Adrenal gland (tissue), 9 donors: ENCODE measurements at regions not wholly inside any gene's neighbourhood (a gene's known extent, or its start where the extent isn't known, plus 50 kb on each side); places are given as distances from the start of the nearest gene placed in this dataset.

Experiments
- DNase-seq, 7 donors: peaks; one replicate each; pipeline ENCODE4 v3.0.0-alpha.2; 2019 to 2020
- H3K27ac ChIP-seq, 5 donors: fragments of 200-600 bp; sonication (generic) in 4 of 5; 1 replicate in 3 of 5; 2 replicates in 2 of 5; pipeline versions ENCODE4 v1.5.1 to v1.8.0; 2016 to 2020; ENCODE audit warnings: mild to moderate bottlenecking in 1 of 5
- H3K27me3 ChIP-seq: fragments of 200-600 bp; 2 replicates; pipeline ENCODE4 v1.8.0; 2021
- H3K36me3 ChIP-seq, 2 donors: fragments of 200-600 bp; replicated peaks in 1 of 2; 1 replicate in 1 of 2; 2 replicates in 1 of 2; pipeline versions ENCODE4 v1.5.1 to v1.8.0; 2018 to 2022
- H3K4me1 ChIP-seq, 2 donors: fragments of 200-600 bp; replicated peaks in 1 of 2; 1 replicate in 1 of 2; 2 replicates in 1 of 2; pipeline versions ENCODE4 v1.5.1 to v1.8.0; 2018 to 2021
- H3K4me3 ChIP-seq, 4 donors: fragments of 200-600 bp; sonication (generic) in 3 of 4; one replicate each; pipeline ENCODE4 v1.5.1; 2016 to 2018
- H3K9me3 ChIP-seq, 3 donors: fragments of 200-600 bp; sonication (generic) in 1 of 3; replicated peaks in 1 of 3; 1 replicate in 2 of 3; 2 replicates in 1 of 3; pipeline versions ENCODE4 v1.5.1 to v1.8.0; 2016 to 2021
- POLR2A ChIP-seq, 2 donors: fragments of 450-650 bp; IDR thresholded peaks; one replicate each; pipeline ENCODE4 v1.6.1; 2017; ENCODE audit warnings: antibody characterized with exemption in 2 of 2, mild to moderate bottlenecking in 2 of 2, moderate library complexity in 1 of 2
- WGBS, 4 donors: extraction: QIAGEN DNeasy Blood & Tissue Kit in 2 of 4; methylation state at CpG; one replicate each; pipeline versions ENCODE4 v1.1.5 to v1.1.7; 2013 to 2017; 5-methylcytosine and 5-hydroxymethylcytosine counted together
- intact Hi-C, 2 donors: fragments of 100-400 bp; cut with DNase I; formaldehyde crosslinking; loops; one replicate each; pipeline versions ENCODE4 v1.14.1 to v1.15.0; 2022 to 2023
- TF ChIP-seq, protein P1 (sequence below), 6 experiments: fragments of 450-650 bp in 4 of 6; fragments of 200-600 bp in 2 of 6; sonication (generic) in 1 of 6; IDR thresholded peaks; 1 replicate in 5 of 6; 2 replicates in 1 of 6; pipeline versions ENCODE4 v1.5.1 to v1.8.0; 2016 to 2021; ENCODE audit warnings: antibody characterized with exemption in 6 of 6, mild to moderate bottlenecking in 2 of 6, moderate library complexity in 1 of 6
- donor health status: healthy with polysubstance abuse.
- donor health status: Bipolar disorder and iron deficiency.
- donor health status: DM: yes; HTN: yes; CAD: no.
- donor health status: DM: no; HTN: no; CAD: no.
- donor health status: DM: no; HTN: no; CAD: no.

GRCh38 chr14:42710071-42710470 is 1103.4 kb downstream of the LRFN5 start:
- DNase-seq = no peak
- Histone ChIP-seq H3K4me1 (no peaks in the 10 kb centered on the region), H3K27ac (no peak overlapping the region), H3K9me3 (peaks cover 0 to 5% (median 0%) of the 10 kb centered on the region in 3 donors), H3K36me3 (no peaks in the 10 kb centered on the region), H3K27me3 (no peaks in the 10 kb centered on the region), H3K4me3 (no peak overlapping the region)
- no peak for TF ChIP-seq POLR2A (IDR thresholded peaks at IDR 0.05)
- TF ChIP-seq, protein P1, sequence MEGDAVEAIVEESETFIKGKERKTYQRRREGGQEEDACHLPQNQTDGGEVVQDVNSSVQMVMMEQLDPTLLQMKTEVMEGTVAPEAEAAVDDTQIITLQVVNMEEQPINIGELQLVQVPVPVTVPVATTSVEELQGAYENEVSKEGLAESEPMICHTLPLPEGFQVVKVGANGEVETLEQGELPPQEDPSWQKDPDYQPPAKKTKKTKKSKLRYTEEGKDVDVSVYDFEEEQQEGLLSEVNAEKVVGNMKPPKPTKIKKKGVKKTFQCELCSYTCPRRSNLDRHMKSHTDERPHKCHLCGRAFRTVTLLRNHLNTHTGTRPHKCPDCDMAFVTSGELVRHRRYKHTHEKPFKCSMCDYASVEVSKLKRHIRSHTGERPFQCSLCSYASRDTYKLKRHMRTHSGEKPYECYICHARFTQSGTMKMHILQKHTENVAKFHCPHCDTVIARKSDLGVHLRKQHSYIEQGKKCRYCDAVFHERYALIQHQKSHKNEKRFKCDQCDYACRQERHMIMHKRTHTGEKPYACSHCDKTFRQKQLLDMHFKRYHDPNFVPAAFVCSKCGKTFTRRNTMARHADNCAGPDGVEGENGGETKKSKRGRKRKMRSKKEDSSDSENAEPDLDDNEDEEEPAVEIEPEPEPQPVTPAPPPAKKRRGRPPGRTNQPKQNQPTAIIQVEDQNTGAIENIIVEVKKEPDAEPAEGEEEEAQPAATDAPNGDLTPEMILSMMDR (IDR thresholded peaks at IDR 0.05) = no peak
- intact Hi-C loops = no loop called here
- WGBS, 4 donors = 82 to 86% (median 84%) methylated on average over 4 of the region's 4 CpGs

DNA sequence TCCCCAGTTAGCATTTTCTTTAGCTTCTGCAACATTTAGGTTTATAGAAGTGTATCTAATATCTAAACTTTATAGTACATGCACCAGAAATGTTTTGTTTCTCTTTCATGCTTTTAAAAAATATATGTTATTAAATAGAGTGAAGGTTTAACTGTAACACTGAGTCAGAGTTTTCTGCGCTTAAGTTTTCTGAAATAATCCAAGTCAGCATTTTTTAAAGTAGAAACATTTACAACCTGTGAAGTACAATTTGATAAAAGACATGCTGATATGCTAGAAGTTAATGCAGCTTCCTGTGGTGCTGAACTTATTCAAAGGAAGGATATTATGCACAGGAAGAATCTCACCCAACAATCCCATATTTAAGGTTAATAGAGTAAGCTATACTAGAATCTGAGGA is 1096.8 kb downstream of the LRFN5 start:
- no peak for DNase-seq
- H3K4me3 ChIP-seq = no peak overlapping the region
- H3K4me1 ChIP-seq = no peaks in the 10 kb centered on the region
- intact Hi-C loops = no loop called here
- WGBS, 4 donors = 79 to 94% (median 85%) methylated on average over 1 of the region's 1 CpG
- no peak overlapping the region for H3K27ac ChIP-seq
- H3K36me3 ChIP-seq = no peaks in the 10 kb centered on the region
- H3K27me3 ChIP-seq = no peaks in the 10 kb centered on the region
- TF ChIP-seq, protein P1 (IDR thresholded peaks at IDR 0.05) = no peak
- no peak for TF ChIP-seq POLR2A (IDR thresholded peaks at IDR 0.05)
- no peaks in the 10 kb centered on the region for H3K9me3 ChIP-seq

GRCh38 chr14:42687421-42687820 is 1080.7 kb downstream of the LRFN5 start:
- intact Hi-C loops = no loop called here
- 59 to 83% (median 70%) methylated on average over 2 of the region's 2 CpGs for WGBS, 4 donors
- Histone ChIP-seq H3K27me3 (no peaks in the 10 kb centered on the region), H3K36me3 (no peaks in the 10 kb centered on the region), H3K27ac (no peak overlapping the region), H3K4me1 (no peaks in the 10 kb centered on the region), H3K9me3 (no peaks in the 10 kb centered on the region), H3K4me3 (no peak overlapping the region)
- DNase-seq = no peak
- TF ChIP-seq POLR2A (IDR thresholded peaks at IDR 0.05) = no peak
- TF ChIP-seq, protein P1 (IDR thresholded peaks at IDR 0.05) = no peak

DNA sequence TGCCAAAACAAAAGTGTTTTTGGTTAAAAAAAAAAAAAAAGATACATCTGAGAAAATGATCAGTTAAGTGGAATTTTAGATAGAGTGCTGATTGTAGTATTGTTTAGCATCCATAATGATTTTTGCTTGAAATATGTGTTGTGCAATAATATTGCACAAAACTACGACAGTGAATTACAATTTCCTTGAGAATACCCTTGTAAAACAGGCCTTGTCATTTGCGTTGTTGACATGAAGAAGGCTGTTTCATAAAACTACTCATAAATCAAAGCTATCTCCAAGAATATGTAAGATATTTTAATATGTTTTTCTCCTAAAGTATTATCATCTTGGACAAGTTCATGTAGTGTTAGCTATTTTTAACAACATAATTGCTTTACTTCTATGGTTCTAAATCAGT is 1077.0 kb downstream of the LRFN5 start:
- 17 to 39% (median 26%) methylated on average over 2 of the region's 2 CpGs for WGBS, 4 donors
- intact Hi-C loops = no loop called here
- TF ChIP-seq POLR2A (IDR thresholded peaks at IDR 0.05) = no peak

GRCh38 chr14:42676636-42677035 is 1070.0 kb downstream of the LRFN5 start:
- H3K36me3 ChIP-seq = no peaks in the 10 kb centered on the region
- TF ChIP-seq, protein P1 (IDR thresholded peaks at IDR 0.05) = no peak
- H3K4me1 ChIP-seq = no peaks in the 10 kb centered on the region
- H3K4me3 ChIP-seq = no peak overlapping the region
- intact Hi-C loops = no loop called here
- 86 to 95% (median 91%) methylated on average over 2 of the region's 2 CpGs for WGBS, 4 donors
- no peak overlapping the region for H3K27ac ChIP-seq
- DNase-seq = no peak
- H3K9me3 ChIP-seq = no peaks in the 10 kb centered on the region
- no peaks in the 10 kb centered on the region for H3K27me3 ChIP-seq

More for the DNA sequence above, 1077.0 kb downstream of the LRFN5 start:
- Histone ChIP-seq H3K36me3 (no peaks in the 10 kb centered on the region), H3K27me3 (no peaks in the 10 kb centered on the region), H3K27ac (no peak overlapping the region), H3K4me1 (no peaks in the 10 kb centered on the region), H3K9me3 (no peaks in the 10 kb centered on the region), H3K4me3 (no peak overlapping the region)
- no peak for DNase-seq
